GM10248 (cell line): ENCODE measurements at regions not wholly inside any gene's neighbourhood (a gene's known extent, or its start where the extent isn't known, plus 50 kb on each side); places are given as distances from the start of the nearest gene placed in this dataset.

Experiments used
- CTCF ChIA-PET: fragments of 300-600 bp; sonication (Branson Sonifier 250); formaldehyde crosslinking; extraction: SDS; loops from one replicate; lab custom pipeline; 2021; ENCODE audit warnings: antibody characterized with exemption; lab: Yijun Ruan, JAX
- POLR2A ChIA-PET: fragments of 350-650 bp; sonication (Branson Sonifier 250); formaldehyde crosslinking; extraction: SDS; loops from one replicate; lab custom pipeline; 2020; ENCODE audit warnings: antibody characterized with exemption; lab: Yijun Ruan, JAX
- DNase-seq: peaks from one replicate; pipeline ENCODE4 v3.0.0; 2012; ENCODE audit errors: extremely low spot score
- TF ChIP-seq, protein P1 (sequence below): IDR thresholded peaks from 2 replicates; pipeline ENCODE4 v1.5.1; 2012; ENCODE audit warnings: mild to moderate bottlenecking, low read depth; ENCODE audit errors: extremely low read depth, missing control alignments, control extremely low read depth

DNA sequence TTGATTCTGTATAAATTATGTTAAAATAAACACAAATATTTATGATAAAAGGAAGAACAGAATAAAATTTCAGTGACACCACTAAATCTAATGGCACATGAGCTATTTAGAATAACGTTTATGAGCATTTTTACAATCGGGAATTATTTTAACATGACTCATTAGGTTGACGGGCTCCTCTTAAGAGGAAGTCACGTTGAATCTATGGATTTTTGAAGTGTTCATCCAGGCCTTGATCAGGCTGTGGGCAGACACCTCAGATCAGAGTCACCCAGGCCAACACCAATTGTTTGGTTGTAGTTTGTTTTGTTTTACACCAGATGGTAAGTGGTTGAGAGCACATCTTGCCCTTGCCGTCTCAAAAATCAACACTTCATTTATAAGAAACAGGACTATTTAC lies 257.8 kb downstream of the FOXO1 start:
- no peak for DNase-seq
- TF ChIP-seq, protein P1, sequence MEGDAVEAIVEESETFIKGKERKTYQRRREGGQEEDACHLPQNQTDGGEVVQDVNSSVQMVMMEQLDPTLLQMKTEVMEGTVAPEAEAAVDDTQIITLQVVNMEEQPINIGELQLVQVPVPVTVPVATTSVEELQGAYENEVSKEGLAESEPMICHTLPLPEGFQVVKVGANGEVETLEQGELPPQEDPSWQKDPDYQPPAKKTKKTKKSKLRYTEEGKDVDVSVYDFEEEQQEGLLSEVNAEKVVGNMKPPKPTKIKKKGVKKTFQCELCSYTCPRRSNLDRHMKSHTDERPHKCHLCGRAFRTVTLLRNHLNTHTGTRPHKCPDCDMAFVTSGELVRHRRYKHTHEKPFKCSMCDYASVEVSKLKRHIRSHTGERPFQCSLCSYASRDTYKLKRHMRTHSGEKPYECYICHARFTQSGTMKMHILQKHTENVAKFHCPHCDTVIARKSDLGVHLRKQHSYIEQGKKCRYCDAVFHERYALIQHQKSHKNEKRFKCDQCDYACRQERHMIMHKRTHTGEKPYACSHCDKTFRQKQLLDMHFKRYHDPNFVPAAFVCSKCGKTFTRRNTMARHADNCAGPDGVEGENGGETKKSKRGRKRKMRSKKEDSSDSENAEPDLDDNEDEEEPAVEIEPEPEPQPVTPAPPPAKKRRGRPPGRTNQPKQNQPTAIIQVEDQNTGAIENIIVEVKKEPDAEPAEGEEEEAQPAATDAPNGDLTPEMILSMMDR, result no peak
- CTCF ChIA-PET, result interaction anchor here (0.8 to 0.9 kb wide), 3 partner anchors 13 to 274 kb away, joined by 3 read pairs; no protein-coding TSS in a partner anchor
- POLR2A ChIA-PET, result no interaction called here

DNA sequence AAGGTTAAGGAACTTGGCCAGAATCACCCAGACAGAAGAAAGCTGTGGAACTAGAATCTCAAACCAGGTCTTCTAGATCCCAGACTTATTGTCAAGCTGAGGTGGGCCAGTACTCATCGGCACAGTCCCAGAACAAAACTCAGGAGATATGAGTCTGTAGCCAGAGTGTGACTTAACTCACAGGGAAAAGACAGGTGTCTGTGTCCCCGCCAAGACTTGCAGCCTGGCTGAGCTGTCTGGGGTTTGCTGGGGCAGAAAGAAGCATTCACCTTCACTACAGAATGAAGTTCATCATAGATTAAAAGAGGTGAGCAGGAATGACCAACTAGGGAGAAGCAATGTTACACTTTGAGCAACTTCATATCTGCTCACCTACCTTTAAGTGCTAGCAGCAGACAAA lies 257.2 kb downstream of the FOXO1 start:
- TF ChIP-seq, protein P1, result no peak
- ChIA-PET POLR2A (no interaction called here), CTCF (interaction anchor here (0.8 kb wide), 1 partner anchor 38 kb away, joined by 3 read pairs; no protein-coding TSS in a partner anchor)
- no peak for DNase-seq

DNA sequence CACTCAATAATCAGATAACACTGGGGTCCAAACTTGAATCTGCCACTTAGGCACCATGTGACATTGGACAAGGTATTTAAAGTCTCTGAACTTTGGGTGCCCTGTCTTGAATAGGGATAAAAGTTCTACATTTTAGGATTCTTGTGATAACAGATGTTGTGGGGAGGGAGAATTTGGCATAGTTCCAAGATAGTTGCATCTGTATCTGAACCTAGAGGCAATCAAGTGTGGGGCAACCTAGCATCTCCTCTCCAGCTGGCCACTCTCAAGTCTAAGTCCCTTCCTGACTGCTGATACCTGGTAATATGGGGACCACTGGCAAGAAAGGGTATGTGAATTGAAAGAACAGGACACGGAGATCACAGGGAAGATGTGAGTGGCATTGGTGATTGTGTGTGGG lies 256.1 kb downstream of the FOXO1 start:
- no peak for DNase-seq
- TF ChIP-seq, protein P1, result no peak
- POLR2A ChIA-PET, result no interaction called here
- CTCF ChIA-PET, result no interaction called here

DNA sequence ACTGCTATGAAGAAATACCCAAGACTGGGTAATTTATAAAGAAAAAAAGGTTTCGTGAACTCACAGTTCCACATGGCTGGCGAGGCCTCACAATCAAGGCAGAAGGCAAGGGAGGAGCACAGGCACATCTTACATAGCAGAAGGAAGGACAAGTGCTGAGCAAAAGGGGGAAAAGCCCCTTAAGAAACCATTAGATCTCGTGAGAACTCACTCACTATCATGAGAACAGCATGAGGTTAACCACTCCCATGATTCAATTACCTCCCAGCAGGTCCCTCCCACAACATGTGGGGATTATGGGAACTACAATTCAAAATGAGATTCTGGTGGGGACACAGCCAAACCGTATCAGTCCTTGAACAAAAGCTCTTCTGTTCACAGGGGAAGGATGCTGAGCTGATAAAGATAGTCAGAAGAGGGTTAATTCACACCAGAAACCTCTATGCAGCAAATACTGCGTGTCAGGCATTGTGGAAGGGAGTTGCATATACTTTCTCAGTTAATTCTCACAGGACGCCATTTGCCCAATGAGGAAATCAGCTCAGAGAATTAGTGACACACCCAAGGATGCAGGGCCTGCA lies 246.2 kb downstream of the FOXO1 start:
- no peak for DNase-seq
- TF ChIP-seq, protein P1, result no peak
- CTCF ChIA-PET, result interaction anchor here (1.3 to 2.5 kb wide), 2 partner anchors 14 to 45 kb away, joined by 3 to 7 read pairs; no protein-coding TSS in a partner anchor
- POLR2A ChIA-PET, result no interaction called here

DNA sequence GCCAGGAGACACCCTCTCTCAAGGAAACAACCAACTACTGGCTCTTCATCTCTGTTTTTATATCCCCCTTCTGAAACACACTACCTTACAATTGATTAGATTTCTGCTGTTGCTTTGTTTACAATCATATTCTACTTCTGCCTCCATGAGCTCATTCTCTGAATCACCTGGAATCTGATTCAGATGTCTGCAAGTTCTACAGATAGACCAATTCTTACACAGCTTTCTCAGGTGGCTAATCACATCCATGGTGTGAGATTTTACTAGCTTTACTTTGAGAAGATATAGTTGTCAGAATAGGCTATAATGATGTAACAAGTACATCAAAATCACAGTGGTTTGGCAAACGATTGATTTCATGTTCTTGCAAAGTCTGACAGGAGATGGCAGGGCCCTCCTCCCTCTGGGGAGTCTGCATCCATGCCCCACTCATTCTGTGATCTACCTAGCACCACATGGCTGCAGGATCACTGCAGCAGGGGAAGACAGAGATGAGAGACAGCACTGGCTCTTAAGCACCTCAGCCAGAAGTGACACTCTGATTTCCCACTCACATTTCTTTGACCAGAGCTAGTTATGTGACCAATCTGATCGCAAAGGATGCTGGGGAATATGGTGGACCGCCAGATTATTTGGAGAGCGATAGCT lies 243.7 kb downstream of the FOXO1 start:
- TF ChIP-seq, protein P1, result no peak
- no peak for DNase-seq
- ChIA-PET CTCF (interaction anchor here (0.8 to 2.5 kb wide), 4 partner anchors 8 to 17 kb away, joined by 3 to 7 read pairs (median 4); no protein-coding TSS in a partner anchor), POLR2A (no interaction called here)

DNA sequence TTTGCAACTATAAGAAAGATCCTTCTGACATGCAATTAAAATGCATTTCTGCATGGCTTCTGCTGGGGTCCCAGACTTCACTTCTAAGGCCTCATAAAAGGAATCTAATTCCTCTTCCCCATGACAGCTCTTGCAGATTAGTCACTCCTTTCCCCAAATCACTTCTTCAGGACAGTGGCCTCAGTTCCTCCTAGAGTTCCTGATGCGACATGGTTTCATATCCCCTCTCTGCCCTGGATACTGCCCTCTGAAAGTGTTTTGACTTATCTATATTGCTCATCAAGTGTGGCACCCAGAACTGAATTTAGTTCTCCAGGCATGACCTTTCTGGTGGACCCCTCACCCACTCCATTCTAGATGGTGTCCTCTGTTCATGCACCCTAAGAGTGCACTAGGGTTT lies 238.1 kb downstream of the FOXO1 start:
- no peak for DNase-seq
- TF ChIP-seq, protein P1, result no peak
- POLR2A ChIA-PET, result no interaction called here
- CTCF ChIA-PET, result no interaction called here
